GM12878 (cell line): ENCODE measurements at regions not wholly inside any gene's neighbourhood (a gene's known extent, or its start where the extent isn't known, plus 50 kb on each side); places are given as distances from the start of the nearest gene placed in this dataset.

Source experiments
- CBFB ChIP-seq: IDR thresholded peaks from 2 replicates; pipeline ENCODE4 v1.6.1; 2016; ENCODE audit warnings: antibody characterized with exemption, low read depth
- CREB1 ChIP-seq: IDR thresholded peaks from 2 replicates; pipeline ENCODE4 v1.6.1; 2012; ENCODE audit warnings: low read depth, mild to moderate bottlenecking, inconsistent platforms
- ELK1 ChIP-seq: IDR thresholded peaks from 2 replicates; pipeline ENCODE4 v1.6.1; 2012; ENCODE audit warnings: low read depth, low read length, improper control_type of control experiment
- RB1 ChIP-seq: fragments of 450-650 bp; formaldehyde crosslinking; IDR thresholded peaks from 2 replicates; pipeline ENCODE4 v1.6.1; 2017; ENCODE audit warnings: mild to moderate bottlenecking, borderline replicate concordance
- STAT1 ChIP-seq: fragments of 450-650 bp; conservative IDR thresholded peaks from 2 replicates; pipeline ENCODE4 v1.6.1; 2014; ENCODE audit warnings: antibody characterized with exemption, mild to moderate bottlenecking
- ZBTB4 ChIP-seq: fragments of 450-650 bp; formaldehyde crosslinking; IDR thresholded peaks from 2 replicates; pipeline ENCODE4 v1.4.0; 2022; ENCODE audit warnings: mild to moderate bottlenecking, moderate library complexity
- TF ChIP-seq, protein P1 (sequence below): fragments of 450-650 bp; IDR thresholded peaks from 2 replicates; pipeline ENCODE4 v1.6.1; 2016; ENCODE audit warnings: mild to moderate bottlenecking
- TF ChIP-seq, protein P2 (sequence below): fragments of 150-350 bp; IDR thresholded peaks from 2 replicates; pipeline ENCODE4 v1.6.1; 2014; ENCODE audit warnings: mild to moderate bottlenecking, low read depth, low read length

- TF ChIP-seq, protein P1, sequence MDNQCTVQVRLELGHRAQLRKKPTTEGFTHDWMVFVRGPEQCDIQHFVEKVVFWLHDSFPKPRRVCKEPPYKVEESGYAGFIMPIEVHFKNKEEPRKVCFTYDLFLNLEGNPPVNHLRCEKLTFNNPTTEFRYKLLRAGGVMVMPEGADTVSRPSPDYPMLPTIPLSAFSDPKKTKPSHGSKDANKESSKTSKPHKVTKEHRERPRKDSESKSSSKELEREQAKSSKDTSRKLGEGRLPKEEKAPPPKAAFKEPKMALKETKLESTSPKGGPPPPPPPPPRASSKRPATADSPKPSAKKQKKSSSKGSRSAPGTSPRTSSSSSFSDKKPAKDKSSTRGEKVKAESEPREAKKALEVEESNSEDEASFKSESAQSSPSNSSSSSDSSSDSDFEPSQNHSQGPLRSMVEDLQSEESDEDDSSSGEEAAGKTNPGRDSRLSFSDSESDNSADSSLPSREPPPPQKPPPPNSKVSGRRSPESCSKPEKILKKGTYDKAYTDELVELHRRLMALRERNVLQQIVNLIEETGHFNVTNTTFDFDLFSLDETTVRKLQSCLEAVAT = no peak
- TF ChIP-seq CBFB (no peak), ZBTB4 (CRISPR knock-in tag) (no peak), ELK1 (no peak), RB1 (no peak), STAT1 (no peak), CREB1 (no peak)
- TF ChIP-seq, protein P2, sequence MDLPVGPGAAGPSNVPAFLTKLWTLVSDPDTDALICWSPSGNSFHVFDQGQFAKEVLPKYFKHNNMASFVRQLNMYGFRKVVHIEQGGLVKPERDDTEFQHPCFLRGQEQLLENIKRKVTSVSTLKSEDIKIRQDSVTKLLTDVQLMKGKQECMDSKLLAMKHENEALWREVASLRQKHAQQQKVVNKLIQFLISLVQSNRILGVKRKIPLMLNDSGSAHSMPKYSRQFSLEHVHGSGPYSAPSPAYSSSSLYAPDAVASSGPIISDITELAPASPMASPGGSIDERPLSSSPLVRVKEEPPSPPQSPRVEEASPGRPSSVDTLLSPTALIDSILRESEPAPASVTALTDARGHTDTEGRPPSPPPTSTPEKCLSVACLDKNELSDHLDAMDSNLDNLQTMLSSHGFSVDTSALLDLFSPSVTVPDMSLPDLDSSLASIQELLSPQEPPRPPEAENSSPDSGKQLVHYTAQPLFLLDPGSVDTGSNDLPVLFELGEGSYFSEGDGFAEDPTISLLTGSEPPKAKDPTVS = no peak
These were observed 69.3 kb upstream of the CTSC start (continued) for GRCh38 chr11:88406876-88407275.
